ENCODE measurements at regions not wholly inside any gene's neighbourhood (a gene's known extent, or its start where the extent isn't known, plus 50 kb on each side); places are given as distances from the start of the nearest gene placed in this dataset.

DNA sequence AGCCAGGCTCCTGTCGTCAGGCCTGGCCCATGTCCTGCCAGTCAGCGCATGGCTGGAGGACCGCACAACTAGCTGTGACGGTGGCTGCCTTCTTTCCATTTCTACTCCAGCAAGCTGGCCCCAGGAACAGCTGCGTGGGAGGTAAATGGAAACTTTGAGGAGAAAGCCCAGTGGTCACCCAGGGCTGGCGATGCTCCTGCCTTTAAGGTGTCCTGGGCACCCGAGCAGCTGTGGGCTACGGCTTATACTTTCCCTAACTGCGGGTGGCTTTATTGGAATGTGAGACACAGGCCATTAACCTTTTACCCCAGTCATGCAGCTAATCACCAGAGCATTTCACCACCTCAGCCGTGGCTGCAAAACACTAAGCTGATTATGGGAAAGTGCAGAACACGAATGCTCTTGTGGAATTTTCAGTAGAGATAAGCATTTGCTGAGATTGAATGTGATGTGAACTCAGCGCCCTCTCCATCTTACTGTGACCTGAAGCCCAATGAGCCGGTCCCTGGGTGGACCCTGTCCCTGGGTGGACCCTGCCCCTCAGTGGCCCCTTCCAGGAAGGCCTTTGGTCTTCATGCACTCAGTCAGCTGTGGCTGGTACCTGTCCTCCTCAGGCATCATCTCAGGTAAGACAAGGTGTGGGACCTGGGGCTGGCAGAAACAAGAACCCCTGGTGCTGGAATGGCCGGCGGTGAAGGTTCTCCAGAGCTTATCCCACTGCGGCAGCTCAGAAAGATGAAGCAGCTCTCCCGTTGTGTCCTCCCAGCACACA lies 275.4 kb upstream of the HS6ST1 start:
- H3K4me2 ChIP-seq (ENCODE audit: low read length), result no peak overlapping the region
- no peaks in the 10 kb centered on the region for H3K36me3 ChIP-seq (ENCODE audit: control insufficient read depth, low read length)
- H3K9me2 ChIP-seq (replicated peaks; ENCODE audit: control insufficient read depth, low read length), result no peaks in the 10 kb centered on the region
- H3K27ac ChIP-seq (ENCODE audit: low read depth, low read length), result no peak overlapping the region
- no peak overlapping the region for H3K4me3 ChIP-seq (ENCODE audit: low read length)
- no peaks in the 10 kb centered on the region; the same call in 1 of the 2 replicates for H3K27me3 ChIP-seq (ENCODE audit: control insufficient read depth, low read length)
- H4K20me1 ChIP-seq (ENCODE audit: control insufficient read depth, insufficient read depth, low read depth, low read length), result no peaks in the 10 kb centered on the region
- no peaks in the 10 kb centered on the region for H3K9me3 ChIP-seq (ENCODE audit: control insufficient read depth, insufficient read depth, low read length)
- no peak for TF ChIP-seq EZH2phosphoT487 (IDR thresholded peaks at IDR 0.05; ENCODE audit: borderline replicate concordance, low read length)
- TF ChIP-seq, protein P1, sequence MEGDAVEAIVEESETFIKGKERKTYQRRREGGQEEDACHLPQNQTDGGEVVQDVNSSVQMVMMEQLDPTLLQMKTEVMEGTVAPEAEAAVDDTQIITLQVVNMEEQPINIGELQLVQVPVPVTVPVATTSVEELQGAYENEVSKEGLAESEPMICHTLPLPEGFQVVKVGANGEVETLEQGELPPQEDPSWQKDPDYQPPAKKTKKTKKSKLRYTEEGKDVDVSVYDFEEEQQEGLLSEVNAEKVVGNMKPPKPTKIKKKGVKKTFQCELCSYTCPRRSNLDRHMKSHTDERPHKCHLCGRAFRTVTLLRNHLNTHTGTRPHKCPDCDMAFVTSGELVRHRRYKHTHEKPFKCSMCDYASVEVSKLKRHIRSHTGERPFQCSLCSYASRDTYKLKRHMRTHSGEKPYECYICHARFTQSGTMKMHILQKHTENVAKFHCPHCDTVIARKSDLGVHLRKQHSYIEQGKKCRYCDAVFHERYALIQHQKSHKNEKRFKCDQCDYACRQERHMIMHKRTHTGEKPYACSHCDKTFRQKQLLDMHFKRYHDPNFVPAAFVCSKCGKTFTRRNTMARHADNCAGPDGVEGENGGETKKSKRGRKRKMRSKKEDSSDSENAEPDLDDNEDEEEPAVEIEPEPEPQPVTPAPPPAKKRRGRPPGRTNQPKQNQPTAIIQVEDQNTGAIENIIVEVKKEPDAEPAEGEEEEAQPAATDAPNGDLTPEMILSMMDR (IDR thresholded peaks at IDR 0.05; ENCODE audit: low read depth, low read length, poor library complexity, severe bottlenecking), result no peak
- H3F3A ChIP-seq (ENCODE audit: control insufficient read depth, insufficient read depth), result no peaks in the 10 kb centered on the region
- peaks cover 45% of the 10 kb centered on the region for H3K4me1 ChIP-seq (ENCODE audit: control insufficient read depth, low read length)
- no peaks in the 10 kb centered on the region for H3K79me2 ChIP-seq (ENCODE audit: control insufficient read depth, low read length)

DNA sequence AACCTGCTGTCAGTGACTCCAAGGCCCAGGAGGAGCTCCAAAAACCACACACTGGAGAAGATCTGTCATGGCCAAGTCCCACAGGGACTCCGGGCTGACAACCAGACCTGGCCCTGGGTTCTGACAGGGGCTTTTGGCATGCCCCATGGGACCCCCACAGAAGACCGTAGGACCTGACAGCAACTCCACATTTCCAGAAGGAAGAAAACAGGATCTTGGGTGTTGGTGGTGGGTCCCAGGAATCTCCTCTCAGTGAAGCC lies 275.9 kb upstream of the HS6ST1 start:
- no peak overlapping the region for H3K4me3 ChIP-seq (ENCODE audit: low read length)
- no peaks in the 10 kb centered on the region; the same call in 1 of the 2 replicates for H3K27me3 ChIP-seq (ENCODE audit: control insufficient read depth, low read length)
- TF ChIP-seq, protein P1 (IDR thresholded peaks at IDR 0.05; ENCODE audit: low read depth, low read length, poor library complexity, severe bottlenecking), result no peak
- no peak for TF ChIP-seq EZH2phosphoT487 (IDR thresholded peaks at IDR 0.05; ENCODE audit: borderline replicate concordance, low read length)
- H3K27ac ChIP-seq (ENCODE audit: low read depth, low read length), result no peak overlapping the region
- no peaks in the 10 kb centered on the region for H3F3A ChIP-seq (ENCODE audit: control insufficient read depth, insufficient read depth)
- H3K9me3 ChIP-seq (ENCODE audit: control insufficient read depth, insufficient read depth, low read length), result no peaks in the 10 kb centered on the region
- H3K4me1 ChIP-seq (ENCODE audit: control insufficient read depth, low read length), result peaks cover 50% of the 10 kb centered on the region
- H3K9me2 ChIP-seq (replicated peaks; ENCODE audit: control insufficient read depth, low read length), result no peaks in the 10 kb centered on the region
- no peaks in the 10 kb centered on the region for H3K36me3 ChIP-seq (ENCODE audit: control insufficient read depth, low read length)
- H4K20me1 ChIP-seq (ENCODE audit: control insufficient read depth, insufficient read depth, low read depth, low read length), result no peaks in the 10 kb centered on the region
- H3K4me2 ChIP-seq (ENCODE audit: low read length), result no peak overlapping the region
- H3K79me2 ChIP-seq (ENCODE audit: control insufficient read depth, low read length), result no peaks in the 10 kb centered on the region

DNA sequence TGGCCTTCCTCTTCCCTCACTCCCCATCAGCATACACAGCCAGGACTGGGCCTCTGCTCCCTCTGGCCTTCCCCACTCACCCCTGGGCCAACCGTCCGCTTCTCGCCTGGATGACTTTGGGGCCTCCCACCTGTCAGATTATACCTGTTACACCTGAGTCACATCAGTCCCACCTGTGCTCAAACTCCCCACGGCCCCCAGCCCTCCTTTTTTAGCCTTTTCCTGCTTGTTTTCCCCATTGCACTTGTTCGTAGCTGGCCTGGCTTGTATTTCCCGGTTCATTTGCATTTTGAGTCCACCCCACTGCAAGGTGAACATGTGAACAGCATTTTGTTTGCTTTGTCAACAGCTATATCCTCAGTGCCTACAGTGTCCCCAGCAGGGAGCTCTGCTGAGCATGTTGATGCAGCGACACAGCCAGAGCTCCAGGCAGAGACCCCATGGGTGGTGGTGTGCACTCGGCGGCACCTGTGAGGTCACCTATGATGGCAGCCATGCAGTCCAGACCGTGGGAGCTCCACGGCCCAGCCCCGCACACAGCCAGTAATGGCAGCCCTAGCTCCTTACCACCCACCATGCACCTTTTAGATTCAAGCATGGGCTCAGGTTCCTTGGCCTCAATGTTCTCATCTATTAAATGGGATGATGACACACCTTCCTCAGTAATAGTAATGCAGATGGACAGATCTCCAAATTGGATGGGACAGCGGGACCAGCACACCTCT lies 276.4 kb upstream of the HS6ST1 start:
- no peaks in the 10 kb centered on the region for H3K36me3 ChIP-seq (ENCODE audit: control insufficient read depth, low read length)
- H3K79me2 ChIP-seq (ENCODE audit: control insufficient read depth, low read length), result no peaks in the 10 kb centered on the region
- H3K9me2 ChIP-seq (replicated peaks; ENCODE audit: control insufficient read depth, low read length), result no peaks in the 10 kb centered on the region
- H3F3A ChIP-seq (ENCODE audit: control insufficient read depth, insufficient read depth), result 0 out of 2 replicates have a peak, but pooled peaks cover 1% of the 10 kb centered on the region
- H3K9me3 ChIP-seq (ENCODE audit: control insufficient read depth, insufficient read depth, low read length), result no peaks in the 10 kb centered on the region
- H3K27ac ChIP-seq (ENCODE audit: low read depth, low read length), result no peak overlapping the region
- no peaks in the 10 kb centered on the region; the same call in 1 of the 2 replicates for H3K27me3 ChIP-seq (ENCODE audit: control insufficient read depth, low read length)
- no peaks in the 10 kb centered on the region for H4K20me1 ChIP-seq (ENCODE audit: control insufficient read depth, insufficient read depth, low read depth, low read length)
- H3K4me1 ChIP-seq (ENCODE audit: control insufficient read depth, low read length), result peaks cover 55% of the 10 kb centered on the region
- no peak overlapping the region; the same call in 1 of the 2 replicates for H3K4me2 ChIP-seq (ENCODE audit: low read length)
- TF ChIP-seq, protein P1 (IDR thresholded peaks at IDR 0.05; ENCODE audit: low read depth, low read length, poor library complexity, severe bottlenecking), result no peak
- no peak for TF ChIP-seq EZH2phosphoT487 (IDR thresholded peaks at IDR 0.05; ENCODE audit: borderline replicate concordance, low read length)
- no peak overlapping the region for H3K4me3 ChIP-seq (ENCODE audit: low read length)

Measured in DOHH2 (cell line).